OCI-LY7 (cell line): ENCODE measurements at regions not wholly inside any gene's neighbourhood (a gene's known extent, or its start where the extent isn't known, plus 50 kb on each side); places are given as distances from the start of the nearest gene placed in this dataset.

Experiments
- BruUV-seq: library from RNA; stranded (reverse); fragments of 400-500 nt; replicated peaks from 2 replicates; lab custom pipeline; 2021; lab: Mats Ljungman, UMichigan
- CTCF ChIA-PET: fragments of 300-600 bp; sonication (Branson Sonifier 250); formaldehyde crosslinking; loops from one replicate; lab custom pipeline; 2022; ENCODE audit warnings: antibody characterized with exemption; ENCODE audit not compliant: unreplicated experiment; lab: Charles Lee
- POLR2A ChIA-PET: fragments of 300-600 bp; sonication (Branson Sonifier 250); formaldehyde crosslinking; loops from one replicate; lab custom pipeline; 2022; ENCODE audit warnings: antibody characterized with exemption; lab: Charles Lee
- DNase-seq: peaks from one replicate; pipeline ENCODE4 v3.0.0-alpha.2; 2015; ENCODE audit warnings: low spot score
- H2AFZ ChIP-seq: fragments of 200-600 bp; sonication (generic), shearing (Covaris generic); 2 replicates; pipeline ENCODE4 v1.6.1; 2014; ENCODE audit warnings: mild to moderate bottlenecking, antibody characterized with exemption, low read length, moderate library complexity
- H3K27ac ChIP-seq: fragments of 200-600 bp; sonication (generic); 2 replicates; pipeline ENCODE4 v1.5.1; 2014; ENCODE audit warnings: mixed run types, low read depth, mild to moderate bottlenecking, moderate library complexity, low read length, inconsistent platforms; ENCODE audit not compliant: poor library complexity, severe bottlenecking
- H3K36me3 ChIP-seq: fragments of 200-600 bp; sonication (generic); 2 replicates; pipeline ENCODE4 v1.6.1; 2014; ENCODE audit warnings: mild to moderate bottlenecking, antibody characterized with exemption, low read length, moderate library complexity, mixed read lengths; ENCODE audit not compliant: insufficient read depth
- H3K4me1 ChIP-seq: fragments of 200-600 bp; sonication (generic); 2 replicates; pipeline ENCODE4 v1.5.1; 2014; ENCODE audit warnings: mild to moderate bottlenecking, low read length; ENCODE audit not compliant: insufficient read depth, poor library complexity, severe bottlenecking
- H3K4me2 ChIP-seq: fragments of 200-600 bp; sonication (generic); 2 replicates; pipeline ENCODE4 v1.6.1; 2014; ENCODE audit warnings: mild to moderate bottlenecking, low read length
- H3K4me3 ChIP-seq: fragments of 200-600 bp; sonication (generic); 2 replicates; pipeline ENCODE4 v1.5.1; 2014; ENCODE audit warnings: mild to moderate bottlenecking, low read depth, low read length; ENCODE audit not compliant: poor library complexity, severe bottlenecking
- H3K79me2 ChIP-seq: fragments of 200-600 bp; sonication (generic); 2 replicates; pipeline ENCODE4 v1.6.1; 2016; ENCODE audit warnings: low read depth, mild to moderate bottlenecking, low read length, moderate library complexity, mixed read lengths; ENCODE audit not compliant: insufficient read depth
- H3K9me2 ChIP-seq: fragments of 200-600 bp; sonication (generic); 2 replicates; pipeline ENCODE4 v1.6.1; 2016; ENCODE audit warnings: mild to moderate bottlenecking, low read length, mixed read lengths; ENCODE audit not compliant: insufficient read depth
- H3K9me3 ChIP-seq: fragments of 200-600 bp; sonication (generic); 2 replicates; pipeline ENCODE4 v1.6.1; 2014; ENCODE audit warnings: mild to moderate bottlenecking, mixed run types, low read length, mixed read lengths
- H4K20me1 ChIP-seq: fragments of 200-600 bp; sonication (generic); 2 replicates; pipeline ENCODE4 v1.6.1; 2014; ENCODE audit warnings: mild to moderate bottlenecking, antibody characterized with exemption, low read length, moderate library complexity, mixed read lengths; ENCODE audit not compliant: insufficient read depth
- CTCF ChIP-seq: fragments of 200-600 bp; sonication (generic); conservative IDR thresholded peaks from 2 replicates; pipeline ENCODE4 v1.5.1; 2014; ENCODE audit warnings: mild to moderate bottlenecking, antibody characterized with exemption, low read length, moderate library complexity, mixed read lengths
- EZH2phosphoT487 ChIP-seq: fragments of 200-600 bp; sonication (generic); IDR thresholded peaks from 2 replicates; pipeline ENCODE4 v1.6.1; 2018; ENCODE audit warnings: low read depth, borderline replicate concordance, mild to moderate bottlenecking, mixed run types, antibody characterized with exemption, low read length, moderate library complexity, mixed read lengths
- intact Hi-C: fragments of 100-400 bp; cut with micrococcal nuclease; formaldehyde crosslinking; loops from one replicate; pipeline ENCODE4 v1.10.0; 2022; ENCODE audit not compliant: unreplicated experiment

- no peak for TF ChIP-seq CTCF
- no peak for TF ChIP-seq EZH2phosphoT487
- CTCF ChIA-PET: no interaction called here
- Histone ChIP-seq H3K9me3 (no peaks in the 10 kb centered on the region), H3K4me1 (no peaks in the 10 kb centered on the region), H3K27ac (no peak overlapping the region), H3K79me2 (no peaks in the 10 kb centered on the region), H2AFZ (no peak overlapping the region), H4K20me1 (no peaks in the 10 kb centered on the region), H3K9me2 (no peaks in the 10 kb centered on the region), H3K4me3 (no peak overlapping the region), H3K36me3 (no peaks in the 10 kb centered on the region), H3K4me2 (no peak overlapping the region)
- DNase-seq: no peak
- POLR2A ChIA-PET: interaction anchor here (0.6 kb wide), 1 partner anchor 878 kb away, joined by 3 read pairs; no protein-coding TSS in a partner anchor
- BruUV-seq: no TSS peak
- intact Hi-C loops: no loop called here
Measured at GRCh38 chr4:18082236-18082635, 60.7 kb upstream of the LCORL start.

GRCh38 chr4:18081708-18082107, 60.2 kb upstream of the LCORL start:
- H4K20me1 ChIP-seq: no peaks in the 10 kb centered on the region
- H3K4me2 ChIP-seq: no peak overlapping the region
- H3K4me1 ChIP-seq: no peaks in the 10 kb centered on the region
- H3K9me3 ChIP-seq: 0 out of 2 replicates have a peak, but pooled peaks cover 2% of the 10 kb centered on the region
- no TSS peak for BruUV-seq
- H2AFZ ChIP-seq: no peak overlapping the region
- no peaks in the 10 kb centered on the region for H3K9me2 ChIP-seq
- H3K4me3 ChIP-seq: no peak overlapping the region
- intact Hi-C loops: no loop called here
- no peaks in the 10 kb centered on the region for H3K79me2 ChIP-seq
- TF ChIP-seq CTCF (no peak), EZH2phosphoT487 (no peak)
- POLR2A ChIA-PET: interaction anchor here (0.6 to 1.2 kb wide), 3 partner anchors 10 to 306 kb away, joined by 3 to 5 read pairs (median 4); no protein-coding TSS in a partner anchor
- no peaks in the 10 kb centered on the region for H3K36me3 ChIP-seq
- DNase-seq: no peak
- CTCF ChIA-PET: no interaction called here
- H3K27ac ChIP-seq: no peak overlapping the region

- intact Hi-C loops: no loop called here
- Histone ChIP-seq H3K4me1 (peaks cover 7% of the 10 kb centered on the region), H3K4me2 (no peak overlapping the region), H4K20me1 (no peaks in the 10 kb centered on the region), H3K27ac (no peak overlapping the region), H3K79me2 (no peaks in the 10 kb centered on the region), H3K4me3 (no peak overlapping the region), H2AFZ (no peak overlapping the region), H3K9me3 (peaks cover 17% of the 10 kb centered on the region), H3K9me2 (no peaks in the 10 kb centered on the region), H3K36me3 (no peaks in the 10 kb centered on the region)
- ChIA-PET POLR2A (no interaction called here), CTCF (no interaction called here)
- no TSS peak for BruUV-seq
- TF ChIP-seq CTCF: no peak
- TF ChIP-seq EZH2phosphoT487: no peak
- no peak for DNase-seq
Measured at GRCh38 chr4:18077808-18078207, 56.3 kb upstream of the LCORL start.
